Panc1 (cell line): ENCODE measurements at regions not wholly inside any gene's neighbourhood (a gene's known extent, or its start where the extent isn't known, plus 50 kb on each side); places are given as distances from the start of the nearest gene placed in this dataset.

Experiments used
- ATAC-seq: fragments of 200-7000 bp; cut with Tn5 transposase; 2 replicates; pipeline ENCODE4 v1.9.1; 2020; ENCODE audit warnings: mild to moderate bottlenecking, moderate library complexity
- BruUV-seq: library from RNA; stranded (reverse); fragments of 400-500 nt; replicated peaks from 2 replicates; lab custom pipeline; 2021; lab: Mats Ljungman, UMichigan
- CTCF ChIA-PET: fragments of 300-600 bp; sonication (Branson Sonifier 250); formaldehyde crosslinking; loops from one replicate; lab custom pipeline; 2022; ENCODE audit warnings: antibody characterized with exemption; lab: Charles Lee
- POLR2A ChIA-PET: fragments of 300-600 bp; sonication (Branson Sonifier 250); formaldehyde crosslinking; loops from one replicate; lab custom pipeline; 2022; ENCODE audit warnings: antibody characterized with exemption; lab: Charles Lee
- DNase-seq: peaks from one replicate; pipeline ENCODE4 v3.0.0-alpha.2; 2010; ENCODE audit warnings: low read depth, low spot score
- H3K27ac ChIP-seq: 2 replicates; pipeline ENCODE4 v1.5.1; 2011; ENCODE audit warnings: mild to moderate bottlenecking, low read length, inconsistent platforms
- H3K27me3 ChIP-seq: fragments of 200-500 bp; sonication (Bioruptor generic); 2 replicates; pipeline ENCODE4 v1.6.0; 2014; ENCODE audit warnings: low read length, inconsistent platforms; ENCODE audit not compliant: control insufficient read depth, insufficient read depth
- H3K36me3 ChIP-seq: fragments of 200-500 bp; sonication (Bioruptor generic); 2 replicates; pipeline ENCODE4 v1.5.1; 2014; ENCODE audit warnings: inconsistent platforms, mild to moderate bottlenecking, low read length, moderate library complexity; ENCODE audit not compliant: control insufficient read depth, insufficient read depth
- H3K4me1 ChIP-seq: 2 replicates; pipeline ENCODE4 v1.5.1; 2011; ENCODE audit warnings: inconsistent platforms, mild to moderate bottlenecking, low read length, moderate library complexity; ENCODE audit not compliant: control insufficient read depth, insufficient read depth
- H3K4me3 ChIP-seq, 2 experiments: 2 replicates each; pipeline ENCODE4 v1.5.1; 2011 to 2012; ENCODE audit warnings: low read depth in 2 of 2, low read length in 2 of 2, mild to moderate bottlenecking in 2 of 2, inconsistent platforms in 1 of 2, moderate library complexity in 1 of 2
- H3K9me3 ChIP-seq: fragments of 200-500 bp; sonication (Bioruptor generic); 2 replicates; pipeline ENCODE4 v1.5.1; 2014; ENCODE audit warnings: low read depth, mild to moderate bottlenecking, inconsistent platforms, low read length, moderate library complexity; ENCODE audit not compliant: control insufficient read depth, insufficient read depth
- POLR2AphosphoS5 ChIP-seq: IDR thresholded peaks from 2 replicates; pipeline ENCODE4 v1.6.1; 2012; ENCODE audit warnings: mild to moderate bottlenecking, low read depth, low read length, moderate library complexity
- SIN3A ChIP-seq: IDR thresholded peaks from 2 replicates; pipeline ENCODE4 v1.6.1; 2012; ENCODE audit warnings: low read depth, mild to moderate bottlenecking, low read length, moderate library complexity, borderline replicate concordance; ENCODE audit not compliant: insufficient read depth
- TCF7L2 ChIP-seq: IDR thresholded peaks from 2 replicates; pipeline ENCODE4 v1.6.1; 2011; ENCODE audit warnings: mild to moderate bottlenecking, low read depth, low read length, inconsistent platforms
- in situ Hi-C: cut with HindIII; loops from 2 replicates; pipeline ENCODE4 v1.10.0; 2016; ENCODE audit warnings: low sequenced_read_pairs, low pct_unique_long_range_greater_than_20kb
- intact Hi-C: fragments of 100-400 bp; cut with micrococcal nuclease; formaldehyde crosslinking; loops from one replicate; pipeline ENCODE4 v1.10.0; 2022; ENCODE audit not compliant: unreplicated experiment
- TF ChIP-seq, protein P1 (sequence below), 2 experiments: IDR thresholded peaks; 2 replicates each; pipeline ENCODE4 v1.6.1; 2011 to 2012; ENCODE audit warnings: low read depth in 2 of 2, control low read depth in 1 of 2, low read length in 1 of 2, mild to moderate bottlenecking in 1 of 2, moderate library complexity in 1 of 2; ENCODE audit not compliant: insufficient read depth in 1 of 2
- TF ChIP-seq, protein P2 (sequence below): fragments of 450-650 bp; IDR thresholded peaks from 2 replicates; pipeline ENCODE4 v1.5.1; 2017; ENCODE audit warnings: mild to moderate bottlenecking

DNA sequence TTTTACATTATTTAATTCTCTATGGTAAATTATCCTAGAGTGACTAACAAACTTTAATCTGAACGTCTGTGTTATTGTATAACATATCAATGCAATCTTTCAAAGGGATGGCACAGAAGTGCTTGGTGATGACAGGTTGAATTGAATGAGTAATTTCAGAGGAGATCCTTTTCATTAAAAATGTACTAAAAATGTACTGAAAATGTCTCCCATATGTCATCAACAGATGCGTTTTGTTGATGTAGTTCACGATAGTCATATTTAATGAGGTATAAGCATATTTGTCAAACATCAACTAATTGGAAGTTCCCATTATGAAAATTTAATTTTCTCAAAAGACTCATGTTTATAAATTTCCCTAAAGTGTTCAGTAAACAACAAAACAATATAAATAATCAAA, 1434.7 kb upstream of the PCDH20 start:
- TF ChIP-seq POLR2AphosphoS5 (no peak), SIN3A (no peak), TCF7L2 (no peak)
- TF ChIP-seq, protein P1, sequence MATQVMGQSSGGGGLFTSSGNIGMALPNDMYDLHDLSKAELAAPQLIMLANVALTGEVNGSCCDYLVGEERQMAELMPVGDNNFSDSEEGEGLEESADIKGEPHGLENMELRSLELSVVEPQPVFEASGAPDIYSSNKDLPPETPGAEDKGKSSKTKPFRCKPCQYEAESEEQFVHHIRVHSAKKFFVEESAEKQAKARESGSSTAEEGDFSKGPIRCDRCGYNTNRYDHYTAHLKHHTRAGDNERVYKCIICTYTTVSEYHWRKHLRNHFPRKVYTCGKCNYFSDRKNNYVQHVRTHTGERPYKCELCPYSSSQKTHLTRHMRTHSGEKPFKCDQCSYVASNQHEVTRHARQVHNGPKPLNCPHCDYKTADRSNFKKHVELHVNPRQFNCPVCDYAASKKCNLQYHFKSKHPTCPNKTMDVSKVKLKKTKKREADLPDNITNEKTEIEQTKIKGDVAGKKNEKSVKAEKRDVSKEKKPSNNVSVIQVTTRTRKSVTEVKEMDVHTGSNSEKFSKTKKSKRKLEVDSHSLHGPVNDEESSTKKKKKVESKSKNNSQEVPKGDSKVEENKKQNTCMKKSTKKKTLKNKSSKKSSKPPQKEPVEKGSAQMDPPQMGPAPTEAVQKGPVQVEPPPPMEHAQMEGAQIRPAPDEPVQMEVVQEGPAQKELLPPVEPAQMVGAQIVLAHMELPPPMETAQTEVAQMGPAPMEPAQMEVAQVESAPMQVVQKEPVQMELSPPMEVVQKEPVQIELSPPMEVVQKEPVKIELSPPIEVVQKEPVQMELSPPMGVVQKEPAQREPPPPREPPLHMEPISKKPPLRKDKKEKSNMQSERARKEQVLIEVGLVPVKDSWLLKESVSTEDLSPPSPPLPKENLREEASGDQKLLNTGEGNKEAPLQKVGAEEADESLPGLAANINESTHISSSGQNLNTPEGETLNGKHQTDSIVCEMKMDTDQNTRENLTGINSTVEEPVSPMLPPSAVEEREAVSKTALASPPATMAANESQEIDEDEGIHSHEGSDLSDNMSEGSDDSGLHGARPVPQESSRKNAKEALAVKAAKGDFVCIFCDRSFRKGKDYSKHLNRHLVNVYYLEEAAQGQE (IDR thresholded peaks at IDR 0.05; ENCODE audit: insufficient read depth in 1 of 2, low read depth in 2 of 2, low read length in 1 of 2) = no peak
- TF ChIP-seq, protein P2, sequence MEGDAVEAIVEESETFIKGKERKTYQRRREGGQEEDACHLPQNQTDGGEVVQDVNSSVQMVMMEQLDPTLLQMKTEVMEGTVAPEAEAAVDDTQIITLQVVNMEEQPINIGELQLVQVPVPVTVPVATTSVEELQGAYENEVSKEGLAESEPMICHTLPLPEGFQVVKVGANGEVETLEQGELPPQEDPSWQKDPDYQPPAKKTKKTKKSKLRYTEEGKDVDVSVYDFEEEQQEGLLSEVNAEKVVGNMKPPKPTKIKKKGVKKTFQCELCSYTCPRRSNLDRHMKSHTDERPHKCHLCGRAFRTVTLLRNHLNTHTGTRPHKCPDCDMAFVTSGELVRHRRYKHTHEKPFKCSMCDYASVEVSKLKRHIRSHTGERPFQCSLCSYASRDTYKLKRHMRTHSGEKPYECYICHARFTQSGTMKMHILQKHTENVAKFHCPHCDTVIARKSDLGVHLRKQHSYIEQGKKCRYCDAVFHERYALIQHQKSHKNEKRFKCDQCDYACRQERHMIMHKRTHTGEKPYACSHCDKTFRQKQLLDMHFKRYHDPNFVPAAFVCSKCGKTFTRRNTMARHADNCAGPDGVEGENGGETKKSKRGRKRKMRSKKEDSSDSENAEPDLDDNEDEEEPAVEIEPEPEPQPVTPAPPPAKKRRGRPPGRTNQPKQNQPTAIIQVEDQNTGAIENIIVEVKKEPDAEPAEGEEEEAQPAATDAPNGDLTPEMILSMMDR = no peak
- BruUV-seq = no TSS peak
- in situ Hi-C loops = no loop called here

DNA sequence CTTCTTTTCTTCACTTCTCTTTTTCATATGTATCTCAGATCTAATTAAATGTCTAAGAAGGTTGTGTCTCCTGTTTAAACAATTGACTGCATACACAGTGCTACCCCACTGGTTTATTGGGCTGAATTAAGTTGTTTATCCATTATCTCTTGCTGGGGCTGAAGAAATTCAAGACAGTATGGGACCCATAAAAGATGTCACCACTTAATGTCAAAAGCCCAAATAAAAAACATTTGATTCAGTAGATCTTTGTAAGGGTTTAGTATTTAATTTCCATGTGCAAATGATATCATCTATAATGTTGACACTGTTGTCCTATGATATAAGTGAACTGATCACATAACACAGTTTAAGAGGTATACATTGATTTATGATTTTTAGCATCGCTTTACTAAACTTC, 1431.9 kb upstream of the PCDH20 start:
- no TSS peak for BruUV-seq
- ChIA-PET CTCF (no interaction called here), POLR2A (no interaction called here)
- ATAC-seq (no peak), DNase-seq (no peak)
- intact Hi-C loops = no loop called here
- Histone ChIP-seq H3K27me3 (no peaks in the 10 kb centered on the region), H3K36me3 (no peaks in the 10 kb centered on the region), H3K4me3 (no peak overlapping the region), H3K4me1 (no peaks in the 10 kb centered on the region), H3K9me3 (no peaks in the 10 kb centered on the region), H3K27ac (no peak overlapping the region)
- TF ChIP-seq SIN3A = no peak
- TF ChIP-seq, protein P1 (IDR thresholded peaks at IDR 0.05; ENCODE audit: insufficient read depth in 1 of 2, low read depth in 2 of 2, low read length in 1 of 2) = no peak
- TF ChIP-seq TCF7L2 = no peak
- TF ChIP-seq, protein P2 = no peak
- TF ChIP-seq POLR2AphosphoS5 = no peak
- in situ Hi-C loops = no loop called here

More for the DNA sequence above, 1434.7 kb upstream of the PCDH20 start:
- no peaks in the 10 kb centered on the region for H3K9me3 ChIP-seq
- H3K27me3 ChIP-seq = no peaks in the 10 kb centered on the region
- no peak for ATAC-seq
- no peaks in the 10 kb centered on the region for H3K4me1 ChIP-seq
- ChIA-PET POLR2A (no interaction called here), CTCF (no interaction called here)
- no peak overlapping the region for H3K27ac ChIP-seq
- intact Hi-C loops = no loop called here
- no peak overlapping the region for H3K4me3 ChIP-seq
- no peaks in the 10 kb centered on the region for H3K36me3 ChIP-seq
- DNase-seq = no peak
